Hepatocyte (in vitro differentiated cells): ENCODE measurements at regions not wholly inside any gene's neighbourhood (a gene's known extent, or its start where the extent isn't known, plus 50 kb on each side); places are given as distances from the start of the nearest gene placed in this dataset.
"Not testable (repeated sequence)": the region's sequence is repeated elsewhere in the genome, so short reads cannot be mapped to it uniquely, and the experiment has no call there.

Source experiments
- DNase-seq: peaks from one replicate; pipeline ENCODE4 v3.0.0-alpha.2; 2016; ENCODE audit warnings: low spot score
- H2AFZ ChIP-seq: fragments of 200-600 bp; sonication (generic); 2 replicates; pipeline ENCODE4 v1.6.0; 2016; ENCODE audit warnings: antibody characterized with exemption, mild to moderate bottlenecking
- H3K27ac ChIP-seq: fragments of 200-600 bp; sonication (generic); 2 replicates; pipeline ENCODE4 v1.5.1; 2016; ENCODE audit warnings: mild to moderate bottlenecking
- H3K27me3 ChIP-seq: fragments of 200-600 bp; sonication (generic); 2 replicates; pipeline ENCODE4 v1.6.1; 2016
- H3K36me3 ChIP-seq: fragments of 200-600 bp; sonication (generic); replicated peaks from 2 replicates; pipeline ENCODE4 v1.5.1; 2016; ENCODE audit warnings: low read depth; ENCODE audit not compliant: insufficient read depth
- H3K4me1 ChIP-seq: fragments of 200-600 bp; sonication (generic); 2 replicates; pipeline ENCODE4 v1.5.1; 2016; ENCODE audit warnings: mild to moderate bottlenecking, moderate library complexity; ENCODE audit not compliant: insufficient read depth
- H3K4me2 ChIP-seq: fragments of 200-600 bp; sonication (generic); 2 replicates; pipeline ENCODE4 v1.6.0; 2016
- H3K4me3 ChIP-seq: fragments of 200-600 bp; sonication (generic); 2 replicates; pipeline ENCODE4 v1.5.1; 2016; ENCODE audit warnings: mild to moderate bottlenecking
- H3K79me2 ChIP-seq: fragments of 200-600 bp; sonication (generic); 2 replicates; pipeline ENCODE4 v1.6.0; 2017; ENCODE audit warnings: mild to moderate bottlenecking
- H3K9me2 ChIP-seq: fragments of 200-600 bp; sonication (generic); replicated peaks from 2 replicates; pipeline ENCODE4 v1.6.0; 2017; ENCODE audit warnings: mild to moderate bottlenecking; ENCODE audit not compliant: insufficient read depth
- H3K9me3 ChIP-seq: fragments of 200-600 bp; sonication (generic); 2 replicates; pipeline ENCODE4 v1.5.1; 2016; ENCODE audit warnings: low read depth, mild to moderate bottlenecking
- H4K20me1 ChIP-seq: fragments of 200-600 bp; sonication (generic); 2 replicates; pipeline ENCODE4 v1.6.0; 2016; ENCODE audit warnings: mild to moderate bottlenecking; ENCODE audit not compliant: insufficient read depth, poor library complexity, severe bottlenecking
- CTCF ChIP-seq: fragments of 200-600 bp; sonication (generic); IDR thresholded peaks from 2 replicates; pipeline ENCODE4 v1.5.1; 2016; ENCODE audit warnings: antibody characterized with exemption, mild to moderate bottlenecking; ENCODE audit not compliant: poor library complexity
- EZH2 ChIP-seq: fragments of 200-600 bp; sonication (generic); IDR thresholded peaks from 2 replicates; pipeline ENCODE4 v1.6.1; 2016; ENCODE audit warnings: antibody characterized with exemption, mild to moderate bottlenecking, borderline replicate concordance
- EZH2phosphoT487 ChIP-seq: fragments of 200-600 bp; sonication (generic); IDR thresholded peaks from one replicate; pipeline ENCODE4 v1.6.1; 2018; ENCODE audit warnings: antibody characterized with exemption, mild to moderate bottlenecking, low read depth, moderate library complexity; ENCODE audit not compliant: unreplicated experiment, severe bottlenecking
- WGBS: methylation state at CpG from one replicate; pipeline ENCODE4 v1.1.6; 2016; ENCODE audit warnings: low lambda C conversion rate; ENCODE audit errors: missing lambda C conversion rate; 5-methylcytosine and 5-hydroxymethylcytosine counted together

- Histone ChIP-seq H3K4me2 (no peak overlapping the region), H3K9me2 (no peaks in the 10 kb centered on the region), H3K27ac (no peak overlapping the region), H3K36me3 (no peaks in the 10 kb centered on the region), H2AFZ (no peak overlapping the region), H4K20me1 (no peaks in the 10 kb centered on the region), H3K27me3 (no peaks in the 10 kb centered on the region), H3K4me3 (no peak overlapping the region), H3K4me1 (no peaks in the 10 kb centered on the region), H3K79me2 (no peaks in the 10 kb centered on the region), H3K9me3 (no peaks in the 10 kb centered on the region)
- no peak for DNase-seq
- TF ChIP-seq CTCF (no peak), EZH2 (no peak), EZH2phosphoT487 (no peak)
These were observed 382.9 kb upstream of the MAGEB18 start for GRCh38 chrX:25755194-25755593.

- H3K27me3 ChIP-seq: no peaks in the 10 kb centered on the region
- H3K4me1 ChIP-seq: no peaks in the 10 kb centered on the region
- TF ChIP-seq EZH2phosphoT487 (no peak), CTCF (no peak), EZH2 (no peak)
- no peak for DNase-seq
- no peak overlapping the region for H3K4me2 ChIP-seq
- WGBS: 53% methylated on average over 2 of the region's 2 CpGs
- H2AFZ ChIP-seq: no peak overlapping the region
- H3K27ac ChIP-seq: no peak overlapping the region
- H3K9me3 ChIP-seq: no peaks in the 10 kb centered on the region
- H3K36me3 ChIP-seq: no peaks in the 10 kb centered on the region
- no peaks in the 10 kb centered on the region for H3K79me2 ChIP-seq
- no peak overlapping the region for H3K4me3 ChIP-seq
- H4K20me1 ChIP-seq: no peaks in the 10 kb centered on the region
- no peaks in the 10 kb centered on the region for H3K9me2 ChIP-seq
These were observed 375.5 kb upstream of the MAGEB18 start for GRCh38 chrX:25762656-25763055.

GRCh38 chrX:25771853-25772252 is 366.3 kb upstream of the MAGEB18 start:
- H3K9me3 ChIP-seq, H2AFZ ChIP-seq: not testable (repeated sequence)
- WGBS: 86% methylated on average over 10 of the region's 10 CpGs

GRCh38 chrX:25797796-25798195 is 340.3 kb upstream of the MAGEB18 start:
- not testable (repeated sequence) for H3K4me1 ChIP-seq, H4K20me1 ChIP-seq, DNase-seq, H3K9me3 ChIP-seq, H3K79me2 ChIP-seq, H3K9me2 ChIP-seq, H3K27ac ChIP-seq, H3K36me3 ChIP-seq, H3K27me3 ChIP-seq, H2AFZ ChIP-seq, H3K4me3 ChIP-seq, H3K4me2 ChIP-seq
- WGBS: 89% methylated on average over 7 of the region's 7 CpGs

More at GRCh38 chrX:25771853-25772252, 366.3 kb upstream of the MAGEB18 start:
- H3K4me3 ChIP-seq, H3K27me3 ChIP-seq, H4K20me1 ChIP-seq, H3K4me1 ChIP-seq, DNase-seq, H3K36me3 ChIP-seq, H3K79me2 ChIP-seq, H3K4me2 ChIP-seq, H3K9me2 ChIP-seq, H3K27ac ChIP-seq: not testable (repeated sequence)

GRCh38 chrX:25805744-25806143 is 332.4 kb upstream of the MAGEB18 start:
- TF ChIP-seq CTCF (no peak), EZH2phosphoT487 (no peak), EZH2 (no peak)
- Histone ChIP-seq H3K9me3 (no peaks in the 10 kb centered on the region), H3K27me3 (no peaks in the 10 kb centered on the region), H3K4me1 (no peaks in the 10 kb centered on the region), H2AFZ (no peak overlapping the region), H3K79me2 (no peaks in the 10 kb centered on the region), H4K20me1 (no peaks in the 10 kb centered on the region), H3K36me3 (no peaks in the 10 kb centered on the region), H3K4me2 (no peak overlapping the region), H3K9me2 (no peaks in the 10 kb centered on the region), H3K4me3 (no peak overlapping the region), H3K27ac (no peak overlapping the region)
- DNase-seq: no peak
- 89% methylated on average over 22 of the region's 22 CpGs for WGBS
